OCI-LY1 (cell line): ENCODE measurements at regions not wholly inside any gene's neighbourhood (a gene's known extent, or its start where the extent isn't known, plus 50 kb on each side); places are given as distances from the start of the nearest gene placed in this dataset.

Experiments used
- H2AFZ ChIP-seq: fragments of 200-600 bp; sonication (generic), shearing (Covaris generic); 2 replicates; pipeline ENCODE4 v1.6.0; 2014; ENCODE audit warnings: antibody characterized with exemption, mild to moderate bottlenecking, low read length
- H3F3A ChIP-seq: fragments of 200-600 bp; sonication (generic), shearing (Covaris generic); 2 replicates; pipeline ENCODE4 v1.6.0; 2014; ENCODE audit warnings: mild to moderate bottlenecking, antibody characterized with exemption, low read length, moderate library complexity; ENCODE audit not compliant: insufficient read depth
- H3K27ac ChIP-seq: fragments of 200-600 bp; sonication (generic); 2 replicates; pipeline ENCODE4 v1.5.1; 2014; ENCODE audit warnings: low read length, mixed run types, mild to moderate bottlenecking, low read depth; ENCODE audit not compliant: poor library complexity, severe bottlenecking
- H3K27me3 ChIP-seq: fragments of 200-600 bp; sonication (generic); 2 replicates; pipeline ENCODE4 v1.6.0; 2014; ENCODE audit warnings: antibody characterized with exemption, mild to moderate bottlenecking, low read length, moderate library complexity; ENCODE audit not compliant: insufficient read depth
- H3K36me3 ChIP-seq: fragments of 200-600 bp; sonication (generic); 2 replicates; pipeline ENCODE4 v1.6.1; 2014; ENCODE audit warnings: mild to moderate bottlenecking, antibody characterized with exemption, low read length, moderate library complexity, mixed read lengths; ENCODE audit not compliant: insufficient read depth
- H3K4me1 ChIP-seq: fragments of 200-600 bp; sonication (generic); 2 replicates; pipeline ENCODE4 v1.5.1; 2014; ENCODE audit warnings: mild to moderate bottlenecking, low read length, moderate library complexity; ENCODE audit not compliant: insufficient read depth, severe bottlenecking
- H3K4me2 ChIP-seq: fragments of 200-600 bp; sonication (generic), shearing (Covaris generic); 2 replicates; pipeline ENCODE4 v1.6.1; 2014; ENCODE audit warnings: low read length
- H3K4me3 ChIP-seq: fragments of 200-600 bp; sonication (generic); 2 replicates; pipeline ENCODE4 v1.5.1; 2014; ENCODE audit warnings: low read length, low read depth, mild to moderate bottlenecking, mixed read lengths; ENCODE audit not compliant: poor library complexity, severe bottlenecking
- H3K79me2 ChIP-seq: fragments of 200-600 bp; shearing (Covaris generic); 2 replicates; pipeline ENCODE4 v1.6.1; 2016; ENCODE audit warnings: mixed run types, low read length, mixed read lengths; ENCODE audit not compliant: insufficient read depth
- H3K9ac ChIP-seq: fragments of 200-600 bp; sonication (generic), shearing (Covaris generic); 2 replicates; pipeline ENCODE4 v1.6.1; 2014; ENCODE audit warnings: mild to moderate bottlenecking, low read length, mixed read lengths
- H3K9me2 ChIP-seq: fragments of 200-600 bp; sonication (generic), shearing (Covaris generic); 2 replicates; pipeline ENCODE4 v1.6.1; 2014; ENCODE audit warnings: low read depth, mild to moderate bottlenecking, low read length, mixed read lengths
- H3K9me3 ChIP-seq: fragments of 200-600 bp; shearing (Covaris generic); 2 replicates; pipeline ENCODE4 v1.6.1; 2014; ENCODE audit warnings: low read length, mixed read lengths
- H4K20me1 ChIP-seq: fragments of 200-600 bp; sonication (generic), shearing (Covaris generic); 2 replicates; pipeline ENCODE4 v1.6.0; 2016; ENCODE audit warnings: mild to moderate bottlenecking, low read length; ENCODE audit not compliant: insufficient read depth
- EZH2 ChIP-seq: fragments of 200-600 bp; sonication (generic), shearing (Covaris generic); IDR thresholded peaks from 2 replicates; pipeline ENCODE4 v1.8.0; 2017; ENCODE audit warnings: borderline replicate concordance, mixed run types, mild to moderate bottlenecking, antibody characterized with exemption, low read length, moderate library complexity, mixed read lengths
- TF ChIP-seq, protein P1 (sequence below): fragments of 200-600 bp; sonication (generic), shearing (Covaris generic); IDR thresholded peaks from 2 replicates; pipeline ENCODE4 v1.5.1; 2017; ENCODE audit warnings: mild to moderate bottlenecking, antibody characterized with exemption, low read length, moderate library complexity, mixed read lengths

DNA sequence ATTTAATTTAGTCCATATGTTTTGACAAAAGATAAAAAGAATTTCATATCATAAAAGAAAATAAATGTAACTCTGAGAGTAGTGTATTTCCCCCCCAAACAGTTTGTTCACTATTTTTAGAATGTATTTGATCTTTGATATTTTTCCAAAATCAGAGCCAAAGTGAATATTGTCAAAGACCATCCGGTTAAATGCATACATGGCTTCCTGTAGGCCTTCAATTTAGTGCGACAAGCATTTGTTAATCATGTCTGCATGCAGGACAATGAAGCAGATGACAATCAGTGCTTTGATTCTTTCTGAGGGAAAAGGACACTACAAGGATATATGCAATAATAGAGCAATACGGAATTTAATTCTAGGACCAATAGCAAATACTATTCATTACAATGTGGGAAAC is 79.8 kb downstream of the ACTBL2 start:
- Histone ChIP-seq H3K79me2 (no peaks in the 10 kb centered on the region), H4K20me1 (no peaks in the 10 kb centered on the region), H3K9ac (no peak overlapping the region), H3F3A (no peaks in the 10 kb centered on the region), H3K4me3 (no peak overlapping the region), H3K9me2 (no peaks in the 10 kb centered on the region), H3K4me2 (no peak overlapping the region), H3K4me1 (no peaks in the 10 kb centered on the region), H3K9me3 (no peaks in the 10 kb centered on the region), H2AFZ (no peak overlapping the region), H3K36me3 (no peaks in the 10 kb centered on the region), H3K27me3 (no peaks in the 10 kb centered on the region), H3K27ac (no peak overlapping the region)
- TF ChIP-seq EZH2 = no peak
- TF ChIP-seq, protein P1, sequence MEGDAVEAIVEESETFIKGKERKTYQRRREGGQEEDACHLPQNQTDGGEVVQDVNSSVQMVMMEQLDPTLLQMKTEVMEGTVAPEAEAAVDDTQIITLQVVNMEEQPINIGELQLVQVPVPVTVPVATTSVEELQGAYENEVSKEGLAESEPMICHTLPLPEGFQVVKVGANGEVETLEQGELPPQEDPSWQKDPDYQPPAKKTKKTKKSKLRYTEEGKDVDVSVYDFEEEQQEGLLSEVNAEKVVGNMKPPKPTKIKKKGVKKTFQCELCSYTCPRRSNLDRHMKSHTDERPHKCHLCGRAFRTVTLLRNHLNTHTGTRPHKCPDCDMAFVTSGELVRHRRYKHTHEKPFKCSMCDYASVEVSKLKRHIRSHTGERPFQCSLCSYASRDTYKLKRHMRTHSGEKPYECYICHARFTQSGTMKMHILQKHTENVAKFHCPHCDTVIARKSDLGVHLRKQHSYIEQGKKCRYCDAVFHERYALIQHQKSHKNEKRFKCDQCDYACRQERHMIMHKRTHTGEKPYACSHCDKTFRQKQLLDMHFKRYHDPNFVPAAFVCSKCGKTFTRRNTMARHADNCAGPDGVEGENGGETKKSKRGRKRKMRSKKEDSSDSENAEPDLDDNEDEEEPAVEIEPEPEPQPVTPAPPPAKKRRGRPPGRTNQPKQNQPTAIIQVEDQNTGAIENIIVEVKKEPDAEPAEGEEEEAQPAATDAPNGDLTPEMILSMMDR = no peak

GRCh38 chr5:57402348-57402747 is 80.3 kb downstream of the ACTBL2 start:
- Histone ChIP-seq H3K36me3 (no peaks in the 10 kb centered on the region), H3K4me1 (no peaks in the 10 kb centered on the region), H4K20me1 (no peaks in the 10 kb centered on the region), H3K4me3 (no peak overlapping the region), H3K9me2 (no peaks in the 10 kb centered on the region), H2AFZ (no peak overlapping the region), H3K27ac (no peak overlapping the region), H3F3A (no peaks in the 10 kb centered on the region), H3K9me3 (no peaks in the 10 kb centered on the region), H3K79me2 (no peaks in the 10 kb centered on the region), H3K9ac (no peak overlapping the region), H3K27me3 (no peaks in the 10 kb centered on the region), H3K4me2 (no peak overlapping the region)
- no peak for TF ChIP-seq EZH2
- TF ChIP-seq, protein P1 = no peak

DNA sequence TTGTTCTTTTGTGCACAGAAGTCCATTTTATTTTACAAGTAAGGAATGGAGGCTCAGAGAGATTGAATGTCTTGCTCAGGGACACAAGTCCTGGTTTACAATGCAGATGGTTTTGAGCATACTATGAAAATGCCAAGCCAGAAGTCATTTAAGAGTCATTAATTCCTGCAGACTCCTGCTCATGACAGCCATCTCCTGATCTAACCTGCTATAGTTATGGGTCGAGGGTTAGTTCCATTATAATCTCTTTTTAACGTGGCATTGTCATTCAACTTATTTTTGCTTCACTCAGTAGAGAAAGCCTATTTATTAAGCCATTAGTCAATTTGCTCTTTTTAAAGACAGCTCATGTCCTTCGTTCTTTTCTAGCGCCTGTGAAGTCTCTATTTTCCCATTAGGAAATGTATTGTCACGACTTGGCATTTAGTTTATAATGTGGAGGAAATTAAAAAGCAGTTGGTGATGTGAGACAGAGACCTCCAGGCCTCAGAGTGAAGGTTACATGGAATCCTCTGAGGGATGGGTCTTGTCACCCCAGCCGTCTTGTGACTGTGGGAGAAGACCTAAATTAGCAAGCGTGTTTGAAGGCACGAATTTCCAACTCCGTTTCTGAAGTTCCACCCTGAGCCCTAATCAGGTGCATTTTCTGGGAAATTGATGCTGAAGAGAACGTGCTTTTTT is 84.1 kb downstream of the ACTBL2 start:
- Histone ChIP-seq H3K9me2 (no peaks in the 10 kb centered on the region), H3K4me3 (no peak overlapping the region), H3F3A (no peaks in the 10 kb centered on the region), H3K36me3 (no peaks in the 10 kb centered on the region), H3K27me3 (no peaks in the 10 kb centered on the region), H3K4me1 (no peaks in the 10 kb centered on the region), H3K79me2 (no peaks in the 10 kb centered on the region), H4K20me1 (no peaks in the 10 kb centered on the region), H2AFZ (no peak overlapping the region), H3K9me3 (no peaks in the 10 kb centered on the region), H3K27ac (no peak overlapping the region), H3K4me2 (no peak overlapping the region), H3K9ac (no peak overlapping the region)
- no peak for TF ChIP-seq EZH2
- TF ChIP-seq, protein P1 = no peak
